ENCODE measurements at regions not wholly inside any gene's neighbourhood (a gene's known extent, or its start where the extent isn't known, plus 50 kb on each side); places are given as distances from the start of the nearest gene placed in this dataset.

- no peak for DNase-seq
These were observed 279.6 kb upstream of the JARID2 start for GRCh38 chr6:14966096-14966905.

DNA sequence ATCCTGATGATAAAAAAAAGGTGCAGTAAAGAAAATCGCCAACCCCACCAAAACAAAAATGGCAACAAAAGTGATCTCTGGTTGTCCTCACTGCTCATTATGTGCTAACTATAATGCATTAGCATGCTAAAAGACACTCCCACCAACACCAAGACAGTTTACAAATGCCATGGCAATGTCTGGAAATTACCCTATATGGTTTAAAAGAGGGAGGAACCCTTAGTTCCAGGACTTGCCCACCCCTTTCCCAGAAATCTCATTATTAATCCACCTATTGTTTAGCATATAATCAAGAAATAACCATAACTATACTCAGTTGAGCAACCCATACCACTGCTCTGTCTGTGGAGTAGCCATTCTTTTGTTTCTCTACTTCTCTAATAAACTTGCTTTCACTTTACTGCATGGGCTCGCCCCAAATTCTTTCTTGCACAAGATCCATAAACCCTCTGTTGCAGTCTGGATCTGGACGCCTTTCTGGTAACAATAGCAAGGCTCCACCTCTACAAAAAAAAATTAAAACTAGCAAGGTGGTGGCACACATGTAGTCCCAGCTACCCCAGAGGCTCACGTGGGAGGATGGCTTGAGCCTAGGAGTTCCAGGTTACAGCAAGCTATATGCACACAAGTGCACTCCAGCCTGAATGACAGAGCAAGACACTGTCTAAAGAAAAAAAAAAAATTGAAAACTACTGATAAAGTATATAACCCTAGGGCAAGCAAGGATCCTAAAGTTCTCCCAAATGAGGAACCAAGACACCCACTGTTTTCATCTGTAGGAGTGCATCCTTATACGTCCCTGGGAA is 278.8 kb upstream of the JARID2 start:
- no peak for DNase-seq

GRCh38 chr6:14968056-14968637 is 277.7 kb upstream of the JARID2 start:
- DNase-seq: no peak

DNA sequence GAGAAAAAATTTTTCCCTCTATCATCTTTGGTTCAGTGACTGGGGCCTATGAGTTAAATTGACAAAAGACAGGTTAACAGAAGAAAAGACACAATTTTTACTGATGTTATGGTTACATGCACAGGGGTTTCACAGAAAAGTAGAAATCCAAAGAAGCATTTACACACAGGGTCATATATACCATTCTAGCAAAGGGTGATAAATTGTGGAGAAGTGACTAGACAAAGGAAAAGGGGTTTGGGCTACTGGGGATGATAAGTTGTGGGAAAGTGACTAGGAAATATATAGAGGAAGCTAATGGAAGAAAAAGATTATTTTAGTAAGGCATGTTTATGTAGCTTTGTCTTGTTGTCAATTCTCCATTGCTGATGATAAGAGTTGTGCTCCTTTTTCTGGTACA is 276.7 kb upstream of the JARID2 start:
- DNase-seq: no peak

DNA sequence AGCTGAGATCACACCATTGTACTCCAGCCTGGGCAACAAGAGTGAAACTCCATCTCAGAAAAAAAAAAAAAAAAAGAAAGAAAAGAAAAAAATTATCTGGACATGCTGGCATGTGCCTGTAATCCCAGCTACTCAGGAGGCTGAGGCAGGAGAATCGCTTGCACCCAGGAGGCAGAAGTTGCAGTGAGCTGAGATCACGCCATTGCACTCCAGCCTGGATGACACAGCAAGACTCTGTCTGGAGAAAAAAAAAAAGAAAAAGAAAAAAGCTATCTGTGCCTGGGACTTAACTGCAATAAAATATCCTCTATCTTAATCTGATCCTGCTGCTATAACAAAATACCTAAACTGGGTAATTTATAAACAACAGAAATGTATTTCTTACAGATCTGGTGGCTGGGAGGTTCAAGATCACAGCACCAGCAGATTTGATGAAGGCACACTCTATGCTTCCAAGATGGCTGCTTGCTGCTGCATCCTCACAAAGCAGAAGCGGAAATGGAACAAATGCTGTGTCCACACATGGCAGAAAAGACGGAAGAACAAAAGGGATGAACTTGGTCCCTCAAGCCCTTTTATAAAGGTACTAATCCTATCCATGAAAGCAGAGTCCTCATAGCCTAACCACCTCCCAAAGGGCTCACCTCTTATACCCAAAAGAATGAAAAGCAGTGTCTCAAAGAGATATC is 273.3 kb upstream of the JARID2 start:
- DNase-seq: no peak

DNA sequence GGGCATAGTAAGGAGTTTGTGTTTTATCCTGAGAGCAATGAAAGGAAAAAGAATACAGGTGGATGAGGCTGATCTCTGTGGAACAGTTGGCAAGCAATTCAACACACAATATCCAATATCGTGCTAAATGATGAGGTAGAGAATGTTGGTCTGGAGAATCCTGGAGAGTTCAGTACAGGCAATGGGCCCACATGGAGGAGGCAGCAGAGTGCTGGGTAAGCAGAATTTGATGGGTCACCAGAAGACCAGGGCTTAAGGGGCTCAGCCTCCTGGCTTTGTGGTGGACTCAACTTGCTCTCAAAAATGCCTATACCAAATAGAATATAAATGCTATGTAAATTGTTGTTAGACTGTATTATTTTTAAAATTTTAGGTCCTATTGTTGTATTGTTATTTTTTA is 271.5 kb upstream of the JARID2 start:
- no peak for DNase-seq

GRCh38 chr6:14974792-14975470 is 270.9 kb upstream of the JARID2 start:
- no peak for DNase-seq

- no peak for DNase-seq
These were observed 270.4 kb upstream of the JARID2 start for GRCh38 chr6:14975471-14975817.

DNA sequence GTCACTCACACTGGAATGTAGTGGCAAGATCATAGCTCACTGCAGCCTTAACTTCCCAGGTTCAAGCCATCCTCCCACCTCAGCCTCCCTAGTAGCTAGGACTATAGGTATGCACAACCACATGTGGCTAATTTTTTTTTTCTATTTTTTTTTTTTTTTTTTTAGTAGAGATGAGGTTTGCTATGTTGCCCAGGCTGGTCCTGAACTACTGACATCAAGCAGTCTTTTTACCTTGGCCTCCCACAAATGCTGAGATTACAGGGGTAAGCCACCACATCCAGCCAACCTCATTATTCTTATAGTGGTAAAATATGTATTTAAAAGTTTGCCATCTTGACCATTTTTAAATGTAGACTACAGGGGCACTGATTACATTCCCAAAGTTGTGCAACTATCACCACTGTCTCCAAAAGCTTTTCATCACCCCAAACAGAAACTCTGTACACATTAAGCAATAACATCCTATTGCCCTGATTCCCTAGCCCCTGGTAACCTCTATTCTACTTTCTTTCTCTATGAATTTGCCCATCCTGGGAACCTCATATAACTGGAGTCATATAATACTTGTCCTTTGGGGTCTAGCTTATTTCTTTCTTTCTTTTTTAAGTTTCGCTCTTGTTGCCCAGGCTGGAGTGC is 268.0 kb upstream of the JARID2 start:
- no peak for DNase-seq

DNA sequence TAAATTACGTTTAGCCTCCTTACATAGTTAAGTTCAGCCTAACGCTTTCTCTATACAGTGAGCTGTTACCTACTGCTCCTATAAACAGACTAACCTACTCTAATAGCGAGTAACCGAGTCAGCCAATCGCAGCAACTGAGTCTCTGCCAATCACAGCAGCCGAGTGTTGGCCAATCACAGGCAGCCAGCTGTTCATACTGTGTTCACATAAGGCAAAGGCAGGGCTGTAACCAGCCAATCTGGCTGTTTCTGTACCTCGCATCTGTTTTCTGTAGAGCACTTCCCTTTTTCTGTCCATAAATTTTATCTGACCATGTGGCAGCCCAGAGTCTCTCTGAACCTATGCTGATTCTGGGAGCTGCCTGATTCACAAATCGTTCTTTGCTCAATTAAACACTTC is 263.9 kb upstream of the JARID2 start:
- DNase-seq: no peak

DNA sequence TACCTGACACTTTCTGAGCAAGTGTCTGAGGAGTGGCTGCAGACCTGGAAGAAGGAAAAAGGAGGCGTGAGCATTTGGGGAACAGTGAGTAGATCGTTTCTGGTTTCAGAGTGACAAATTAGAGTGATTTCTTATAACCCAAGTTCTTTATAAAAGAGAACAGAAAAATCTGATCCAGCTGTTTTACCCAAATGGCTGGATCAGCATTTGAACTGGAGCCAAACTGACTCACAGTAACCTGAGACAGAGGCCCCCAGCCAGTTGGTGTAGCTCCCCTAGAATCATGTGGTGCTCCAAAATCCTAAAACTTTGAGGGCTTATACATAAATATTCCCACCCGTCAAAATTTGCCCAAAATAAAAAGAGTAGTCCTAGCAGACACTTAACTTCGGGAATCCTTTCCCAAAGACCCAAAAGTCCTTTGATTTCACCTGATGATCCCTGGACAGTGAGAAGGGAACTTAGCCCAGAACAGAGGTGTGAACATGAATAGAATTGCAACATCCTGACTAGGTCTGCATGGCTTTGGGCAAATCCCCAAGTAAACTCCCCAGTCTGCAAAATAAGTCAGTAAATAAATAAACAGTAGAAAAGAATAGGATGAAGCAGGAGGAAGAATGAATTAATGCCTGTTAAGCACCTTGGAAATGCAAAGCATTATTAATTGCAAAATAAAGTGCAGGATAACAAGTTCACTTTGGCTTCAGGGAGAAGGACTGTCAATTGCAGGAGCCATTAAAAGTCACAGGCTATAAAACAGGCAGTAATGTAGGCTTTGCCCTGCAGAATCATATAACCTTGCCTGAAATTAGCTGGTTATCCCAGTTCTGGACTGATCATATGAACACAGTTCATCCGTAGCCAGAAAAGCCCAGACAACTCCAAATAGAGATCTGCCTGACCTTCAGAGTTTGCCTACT is 262.0 kb upstream of the JARID2 start:
- no peak for DNase-seq

- DNase-seq: no peak
These were observed 261.4 kb upstream of the JARID2 start for GRCh38 chr6:14984519-14984853.

DNA sequence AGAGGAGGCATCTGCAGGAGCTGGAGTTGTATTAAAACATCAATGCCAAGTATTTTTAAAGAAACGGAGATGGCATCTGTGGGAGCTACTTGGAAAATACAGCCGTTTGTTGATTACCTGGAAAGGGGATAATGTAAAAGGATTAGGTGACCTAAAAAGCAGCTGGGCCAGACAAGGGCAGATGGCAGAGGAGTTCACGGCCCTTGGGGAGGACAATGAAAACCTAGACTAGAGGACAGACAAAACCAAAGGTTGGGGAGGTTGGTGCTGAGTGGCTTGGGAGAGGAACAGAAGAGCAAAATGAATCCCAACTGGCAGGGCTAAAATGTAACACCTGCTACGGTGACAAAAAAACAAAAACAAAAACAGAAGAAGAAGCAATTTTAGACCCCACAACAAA is 260.5 kb upstream of the JARID2 start:
- DNase-seq: no peak

- no peak for DNase-seq
These were observed 259.5 kb upstream of the JARID2 start for GRCh38 chr6:14986370-14986769.

GRCh38 chr6:14987490-14987889 is 258.4 kb upstream of the JARID2 start:
- no peak for DNase-seq

DNA sequence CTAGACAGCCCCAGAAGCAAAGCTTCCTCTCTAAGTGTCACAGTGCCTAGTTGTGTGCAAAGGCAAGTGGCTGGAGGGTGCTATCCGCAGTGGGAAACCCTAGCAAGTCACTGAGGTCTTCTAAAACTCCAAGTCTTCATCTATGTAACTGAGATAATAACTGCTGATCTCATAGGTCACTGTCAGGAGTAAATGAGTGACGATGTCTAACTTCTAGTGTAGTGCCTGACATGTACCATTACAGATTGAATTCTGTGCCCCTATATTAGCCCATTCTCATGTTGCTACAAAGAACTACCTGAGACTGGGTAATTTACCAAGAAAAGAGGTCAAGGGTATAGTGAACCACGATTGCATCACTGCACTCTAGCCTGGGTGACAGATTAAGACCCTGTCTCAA is 253.5 kb upstream of the JARID2 start:
- no peak for DNase-seq

GRCh38 chr6:14995208-14995607 is 250.7 kb upstream of the JARID2 start:
- DNase-seq: no peak

DNA sequence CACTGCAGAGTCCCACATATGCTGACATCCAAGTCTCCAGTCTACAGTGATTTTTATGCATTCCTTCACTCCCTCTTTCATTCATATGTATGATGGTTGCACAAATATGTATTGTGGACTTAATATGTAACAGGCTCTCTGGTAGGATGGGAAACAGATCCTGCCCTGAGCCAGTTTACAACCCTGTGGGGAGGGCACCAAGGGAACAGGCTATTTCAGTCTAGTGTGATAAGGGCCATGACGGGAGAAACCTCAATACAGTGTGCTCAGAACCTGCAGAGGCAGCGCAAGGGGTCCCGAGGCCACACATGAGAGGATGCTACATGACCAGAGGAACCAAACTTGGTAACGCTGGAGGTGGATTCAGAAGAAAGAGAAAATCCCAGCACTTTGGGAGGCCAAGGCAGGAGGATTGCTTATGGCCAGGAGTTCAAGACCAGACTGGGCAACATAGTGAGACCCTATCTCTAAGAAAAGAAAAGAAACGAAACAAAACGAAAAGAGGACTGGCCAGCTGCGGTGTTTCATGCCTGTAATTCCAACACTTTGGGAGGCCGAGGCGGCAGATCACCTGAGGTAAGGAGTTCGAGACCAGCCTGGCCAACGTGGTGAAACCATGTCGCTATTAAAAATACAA is 249.8 kb upstream of the JARID2 start:
- no peak for DNase-seq

GRCh38 chr6:14996892-14997291 is 249.0 kb upstream of the JARID2 start:
- no peak for DNase-seq

GRCh38 chr6:14997507-14997906 is 248.4 kb upstream of the JARID2 start:
- no peak for DNase-seq

GRCh38 chr6:14999106-14999505 is 246.8 kb upstream of the JARID2 start:
- no peak for DNase-seq
